Eye (tissue), 1 donor: ENCODE measurements at regions not wholly inside any gene's neighbourhood (a gene's known extent, or its start where the extent isn't known, plus 50 kb on each side); places are given as distances from the start of the nearest gene placed in this dataset.
"Not testable (repeated sequence)": the region's sequence is repeated elsewhere in the genome, so short reads cannot be mapped to it uniquely, and the experiment has no call there.

Experiments used
- DNase-seq: peaks from one replicate; pipeline ENCODE4 v3.0.0-alpha.2; 2015

DNA sequence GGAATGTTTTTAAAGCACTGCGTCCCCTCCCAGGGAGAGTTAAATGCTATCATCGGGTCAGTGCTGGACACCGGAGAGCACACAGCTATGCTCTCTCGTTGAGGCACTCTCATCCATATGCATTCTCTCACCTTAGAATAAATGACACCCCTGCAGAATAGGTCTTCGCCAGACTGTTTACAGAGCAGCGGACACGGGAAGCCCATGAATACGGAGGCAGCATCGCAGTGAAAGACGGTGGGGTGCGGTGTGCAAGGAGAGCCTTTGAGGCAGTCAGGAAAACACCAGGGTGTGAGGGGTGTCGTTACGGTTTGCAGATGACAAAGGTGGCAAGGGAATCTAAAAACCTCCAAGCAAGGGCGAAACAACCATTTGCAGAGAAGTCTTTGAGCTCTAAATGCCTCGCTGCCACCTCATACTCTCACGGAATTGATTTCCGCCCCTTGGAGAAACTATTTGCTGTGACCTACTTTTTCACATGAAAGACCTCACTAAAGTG is 169.2 kb upstream of the FHL2 start:
- peak; percentile 48 for DNase-seq

DNA sequence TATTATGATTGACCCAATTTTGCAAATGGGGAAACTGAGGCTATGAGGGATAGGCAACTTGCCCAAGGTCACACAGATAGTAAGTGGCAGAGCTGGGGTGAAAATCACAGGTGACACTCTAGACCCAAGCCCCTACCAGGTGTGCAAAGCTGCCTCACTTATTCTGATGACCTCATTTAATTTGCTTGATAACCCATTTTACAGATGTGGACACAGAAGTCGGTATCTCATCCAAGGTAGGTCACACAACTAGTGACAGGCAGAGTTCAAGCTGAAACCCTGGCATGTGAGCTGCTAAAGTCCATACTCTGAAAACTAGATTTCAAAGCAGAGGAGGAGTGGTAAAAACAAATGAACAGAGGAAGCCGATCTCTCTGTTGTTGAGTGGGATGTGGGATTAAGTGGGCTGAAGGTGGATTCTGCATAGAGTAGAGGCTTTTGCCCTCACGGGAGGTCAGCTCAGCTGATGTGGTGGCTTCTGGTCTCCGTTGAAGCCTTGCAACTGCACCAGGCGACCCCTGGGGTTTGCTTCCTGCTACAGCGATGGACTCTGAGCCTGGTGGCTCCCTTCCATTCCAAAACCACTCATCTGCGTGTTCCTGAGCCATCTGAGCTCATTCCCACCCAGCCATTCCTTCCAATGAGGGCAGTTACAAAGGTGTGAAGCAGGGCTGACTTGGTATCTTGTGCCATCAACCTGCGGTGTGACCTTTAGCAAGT is 164.3 kb upstream of the FHL2 start:
- no peak for DNase-seq

DNA sequence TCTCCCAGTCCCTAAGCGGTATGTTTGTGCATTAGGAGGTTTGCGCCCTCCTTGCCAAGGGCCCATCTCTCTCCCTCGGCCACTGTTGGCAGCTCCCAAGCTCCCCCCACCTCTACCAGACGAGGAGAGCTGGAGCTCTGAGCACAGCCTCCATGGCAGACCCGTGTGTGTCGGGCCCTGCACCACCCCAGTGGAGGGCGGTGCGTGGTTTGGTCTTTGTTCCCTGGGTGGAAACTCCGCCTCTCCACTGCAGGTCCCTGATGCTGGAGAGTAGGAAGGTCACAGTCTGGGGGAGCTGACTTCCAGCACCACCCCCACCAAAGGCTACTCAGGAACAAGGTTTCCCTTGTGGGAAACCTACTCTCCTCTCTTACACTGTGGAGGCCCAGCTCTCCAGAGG is 162.6 kb upstream of the FHL2 start:
- DNase-seq = no peak

DNA sequence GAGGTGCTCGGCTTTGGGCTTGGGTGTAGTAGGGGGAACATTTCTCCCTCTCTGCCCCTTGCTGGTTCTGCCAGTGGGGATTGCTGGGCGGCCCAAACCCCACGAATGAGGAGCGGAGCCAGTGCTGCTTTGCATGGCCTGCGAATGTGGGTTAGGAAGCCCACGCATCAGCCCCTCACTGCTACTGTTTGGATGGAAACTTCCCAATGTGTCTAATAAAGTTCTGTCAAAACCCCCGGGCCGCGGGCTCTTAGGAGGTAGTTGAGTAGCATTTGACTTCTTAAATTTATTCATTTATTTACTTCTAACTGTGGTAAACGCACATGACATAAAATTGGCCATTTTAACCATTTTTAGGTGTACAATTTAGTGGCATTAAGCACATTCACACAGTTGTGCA is 161.3 kb upstream of the FHL2 start:
- no peak for DNase-seq

DNA sequence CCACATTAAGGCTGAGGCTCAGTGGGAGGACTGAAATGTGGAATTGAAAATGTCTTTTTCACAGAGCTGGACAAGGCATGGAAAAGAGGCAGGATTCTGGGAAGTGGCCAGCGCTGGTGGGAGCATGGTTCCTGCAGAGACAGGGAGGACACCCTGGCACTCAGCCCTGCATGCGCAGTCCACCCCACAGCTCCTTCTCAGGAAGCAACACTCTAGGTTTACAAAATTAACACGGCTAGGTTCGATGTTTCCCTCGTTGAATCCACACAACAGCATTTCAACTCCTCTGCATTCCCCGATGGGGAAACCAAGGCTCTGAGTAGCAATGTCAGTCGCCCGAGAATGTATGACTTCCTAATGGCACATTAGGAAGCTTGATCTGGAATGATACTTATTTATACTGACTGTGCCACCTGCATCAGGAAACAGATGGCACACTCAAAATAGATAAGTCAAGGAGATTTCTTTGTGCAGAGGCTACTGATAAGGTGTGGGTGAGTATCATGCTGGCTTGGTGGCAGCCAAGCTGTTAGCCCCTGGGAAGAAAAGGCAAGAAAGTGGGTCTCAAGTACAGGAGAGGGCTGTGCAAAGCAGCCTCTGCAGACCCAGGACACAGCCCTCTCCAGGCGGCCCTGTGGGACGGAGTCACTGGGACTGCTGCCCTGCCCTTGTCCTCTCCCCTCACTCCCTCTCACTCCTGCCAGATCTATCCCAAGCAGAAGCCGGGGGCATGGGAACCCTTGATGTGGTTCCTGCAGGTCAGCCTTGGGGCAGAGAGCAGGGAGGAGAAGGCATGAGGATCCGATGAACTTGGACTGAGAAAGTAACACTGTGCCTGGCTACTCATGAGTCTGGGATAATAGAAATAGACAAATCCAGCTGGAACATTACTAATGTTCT is 158.4 kb upstream of the FHL2 start:
- DNase-seq = no peak

DNA sequence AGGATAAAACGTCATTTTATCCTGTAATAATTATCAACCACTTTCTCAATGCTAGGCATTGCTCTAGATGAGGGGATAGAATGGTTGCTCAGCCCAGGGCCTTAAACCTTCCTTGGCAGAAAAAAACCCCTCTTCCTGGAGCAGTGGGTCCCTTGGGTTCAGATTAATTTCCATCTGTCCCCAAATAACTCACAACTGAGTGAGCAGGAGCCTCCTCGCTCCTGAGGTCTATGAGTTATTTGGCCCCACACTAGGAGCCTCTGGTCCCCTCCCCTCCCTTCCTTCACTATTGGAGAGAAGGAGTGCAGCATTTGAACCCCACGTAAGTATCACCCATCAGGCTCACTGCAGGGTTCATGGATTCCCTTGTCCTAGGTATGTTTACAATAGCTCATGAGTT is 157.5 kb upstream of the FHL2 start:
- no peak for DNase-seq

DNA sequence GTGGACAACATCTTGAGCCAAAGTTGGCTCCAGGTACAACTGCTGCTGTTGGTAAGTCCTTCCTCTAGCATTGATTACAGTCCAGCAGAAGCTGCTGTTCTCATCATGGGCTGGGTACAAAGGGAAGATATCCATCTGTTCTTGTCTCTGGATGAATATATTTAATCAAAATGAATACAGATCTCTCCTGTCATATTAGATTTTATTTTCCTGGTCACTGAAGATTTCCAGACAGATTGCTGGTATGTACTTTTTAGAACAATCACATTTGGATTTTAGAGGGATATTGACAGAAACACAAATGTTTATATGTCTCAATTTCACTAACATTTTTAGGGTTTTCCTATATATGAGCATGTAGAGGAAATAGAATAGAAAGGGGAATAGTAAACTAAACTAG is 155.4 kb upstream of the FHL2 start:
- DNase-seq = no peak

DNA sequence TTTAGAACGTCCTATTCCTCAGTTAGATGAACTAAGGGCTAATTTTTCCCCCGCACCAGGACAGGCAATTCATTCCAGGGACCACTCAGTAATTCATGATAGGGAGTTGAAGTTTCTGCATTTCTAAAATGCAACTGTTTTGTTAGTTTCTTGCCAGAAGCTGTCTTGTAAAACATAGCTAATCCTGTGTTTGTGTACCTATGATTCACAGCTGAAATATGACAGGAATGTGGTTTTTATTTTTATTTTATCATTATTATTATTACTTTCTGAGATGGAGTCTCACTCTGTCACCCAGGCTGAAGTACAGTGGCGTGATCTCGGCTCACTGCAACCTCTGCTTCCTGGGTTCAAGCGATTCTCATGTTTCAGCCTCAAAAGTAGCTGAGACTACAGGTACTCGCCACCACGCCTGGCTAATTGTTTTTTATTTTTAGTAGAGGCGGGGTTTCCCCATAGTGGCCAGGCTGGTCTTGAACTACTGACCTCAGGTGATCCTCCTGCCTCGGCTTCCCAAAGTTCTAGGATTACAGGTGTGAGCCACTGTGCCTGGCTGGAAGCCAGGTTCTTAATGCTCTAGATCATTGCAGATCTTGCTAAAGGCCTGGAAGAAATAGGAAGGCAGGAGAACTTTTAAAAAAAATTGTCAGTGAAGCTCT is 154.8 kb upstream of the FHL2 start:
- no peak for DNase-seq

DNA sequence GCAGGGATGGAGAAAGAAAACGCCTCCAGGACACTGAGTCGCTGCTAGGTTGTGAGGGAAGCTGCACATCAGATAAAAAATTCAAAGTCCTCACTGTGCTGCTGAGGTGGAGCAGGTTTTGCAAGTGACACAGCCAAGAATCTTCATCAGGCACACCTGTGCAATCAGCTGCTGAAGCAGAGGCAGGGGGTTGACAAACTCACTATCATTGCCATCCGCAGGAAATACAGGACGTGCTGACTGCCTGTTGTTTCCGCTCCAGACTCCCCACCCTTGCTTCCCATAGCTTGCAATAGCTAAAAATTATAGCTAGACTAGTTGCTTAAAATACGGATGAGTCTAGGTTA is 147.8 kb upstream of the FHL2 start:
- no peak for DNase-seq

DNA sequence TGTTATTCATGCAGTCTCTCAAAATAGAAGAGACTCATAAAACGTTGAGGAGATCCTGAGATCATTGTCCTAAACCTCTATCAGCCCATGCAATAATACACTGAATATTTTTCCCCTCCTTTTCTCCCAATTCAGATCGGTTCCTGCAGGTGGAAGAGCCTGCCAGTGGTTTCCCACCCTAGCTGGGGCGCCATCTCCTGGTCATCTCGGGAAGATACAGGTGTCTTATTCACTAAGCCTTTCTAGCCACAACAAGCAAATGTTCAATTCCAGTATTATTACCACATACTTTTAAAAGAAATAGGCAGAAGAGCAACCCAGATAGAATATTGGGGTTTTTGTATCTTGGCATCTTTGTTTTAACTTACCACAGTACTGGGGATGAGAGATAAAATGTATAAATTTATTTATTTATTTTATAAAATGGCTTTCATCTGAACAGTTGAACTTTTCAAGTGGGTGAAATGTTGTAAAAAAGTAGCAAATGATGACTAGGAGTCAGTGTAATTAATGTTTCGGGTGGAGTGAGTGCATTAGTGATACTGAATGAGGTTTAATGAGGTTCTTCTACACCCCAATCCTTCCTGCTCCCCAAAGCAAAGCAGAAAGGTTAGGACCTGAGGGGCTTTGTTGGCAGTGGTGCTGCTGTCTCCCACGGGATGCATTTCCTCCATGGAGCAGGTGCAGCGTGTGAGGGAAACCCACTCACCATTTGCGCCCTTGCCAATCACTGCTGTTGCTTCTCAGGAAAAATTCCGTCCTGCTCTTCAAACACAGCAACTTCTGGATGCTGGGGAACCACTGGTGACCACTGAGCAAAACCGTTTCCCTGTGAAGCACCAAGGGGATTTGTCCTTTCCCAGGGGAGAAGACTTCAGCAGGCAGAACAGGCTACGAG is 147.1 kb upstream of the FHL2 start:
- DNase-seq = peak; percentile 80

DNA sequence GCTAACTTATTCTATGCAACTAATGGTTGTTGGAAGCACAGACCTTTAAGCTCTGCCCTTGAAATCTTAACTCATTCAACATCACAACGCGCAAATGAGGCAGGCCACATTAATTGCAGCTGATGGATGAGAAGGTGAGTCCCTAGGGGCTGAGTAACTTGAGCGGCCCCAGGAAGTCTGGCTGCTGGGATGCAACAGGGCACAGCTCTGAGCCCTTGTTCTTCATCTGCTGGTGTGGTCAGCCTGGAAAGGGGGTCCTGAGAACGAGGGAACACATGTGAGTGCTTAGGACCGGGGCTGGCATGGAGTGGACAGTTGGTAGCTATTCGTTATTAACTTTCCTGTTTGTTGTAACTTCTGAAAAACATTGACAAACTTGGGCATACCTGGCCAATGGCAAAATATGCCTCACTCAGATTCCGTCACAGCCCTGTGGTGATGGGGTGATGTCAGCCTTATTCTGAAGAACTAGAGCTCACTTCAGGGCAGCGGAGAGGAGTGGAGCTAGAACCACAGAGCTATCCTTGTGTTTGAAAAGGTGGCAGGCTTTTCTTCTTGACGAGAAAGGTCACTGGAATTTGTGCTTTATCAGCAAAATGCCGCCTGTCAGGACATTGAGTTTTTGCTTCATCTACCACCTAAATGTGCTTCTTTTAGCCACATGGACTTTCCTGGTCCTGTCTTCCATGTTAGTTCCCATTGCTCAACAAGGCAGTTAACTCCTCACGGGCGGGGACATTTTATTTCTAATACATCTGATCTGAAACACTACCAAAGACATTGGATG is 145.9 kb upstream of the FHL2 start:
- no peak for DNase-seq

DNA sequence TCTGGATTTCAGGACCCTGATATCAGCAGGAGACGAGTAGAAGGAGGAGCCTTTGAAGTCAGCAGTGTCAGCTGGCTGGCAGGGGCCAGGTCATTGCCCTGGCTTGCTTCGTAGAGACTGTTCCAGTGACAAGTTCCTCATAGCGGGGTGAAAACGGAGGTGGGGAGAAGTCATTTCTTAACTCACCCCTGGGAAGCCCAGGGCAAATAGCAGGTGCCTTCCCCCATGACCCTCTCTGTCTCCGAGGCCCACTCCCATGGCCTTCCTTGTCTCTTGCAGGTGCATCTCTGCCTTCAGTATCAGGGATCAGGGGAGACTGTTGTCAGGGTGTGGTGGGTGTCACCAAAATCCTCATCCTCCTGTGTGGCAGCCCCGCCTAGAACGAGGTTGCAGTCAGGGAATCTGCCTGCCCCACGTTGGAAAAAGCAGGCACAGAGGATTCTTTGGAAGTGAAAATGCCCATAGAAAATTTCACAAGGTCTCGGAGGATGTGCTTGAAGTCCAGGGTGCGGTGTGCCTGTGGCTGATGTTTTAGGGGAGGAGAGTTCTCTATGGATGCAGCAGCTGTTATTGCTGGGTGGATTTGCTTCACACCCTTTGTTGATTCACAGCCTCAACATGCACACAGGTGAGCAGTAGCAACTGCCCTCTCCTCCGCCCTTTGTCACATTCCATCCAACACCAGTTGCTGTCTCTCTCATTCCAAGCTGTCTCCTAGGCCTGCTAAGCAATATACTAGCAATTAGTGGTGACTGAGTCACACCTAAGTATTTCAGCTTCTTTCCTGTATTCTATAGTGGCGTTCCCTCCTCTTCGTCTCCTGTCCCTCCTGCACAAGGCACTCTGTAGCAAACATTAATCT is 142.6 kb upstream of the FHL2 start:
- no peak for DNase-seq

DNA sequence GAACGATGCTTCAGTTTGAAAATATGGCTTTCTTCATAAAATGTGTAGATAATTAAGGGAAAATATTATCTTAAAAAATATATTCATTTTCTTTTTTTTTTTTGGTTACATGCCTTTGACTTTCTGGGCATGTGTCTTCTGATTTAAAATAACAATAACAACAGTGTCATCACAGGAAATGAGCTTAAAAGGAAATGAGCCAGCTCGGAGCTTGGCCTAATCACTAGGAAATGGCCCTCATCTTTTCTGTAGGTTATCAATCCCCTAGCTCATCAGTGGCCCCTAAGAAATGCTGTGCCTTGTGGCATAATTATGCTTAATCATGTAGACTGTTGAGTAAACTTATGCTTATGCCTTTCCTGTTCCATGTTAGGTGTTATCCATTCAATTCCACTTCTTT is 141.8 kb upstream of the FHL2 start:
- no peak for DNase-seq

DNA sequence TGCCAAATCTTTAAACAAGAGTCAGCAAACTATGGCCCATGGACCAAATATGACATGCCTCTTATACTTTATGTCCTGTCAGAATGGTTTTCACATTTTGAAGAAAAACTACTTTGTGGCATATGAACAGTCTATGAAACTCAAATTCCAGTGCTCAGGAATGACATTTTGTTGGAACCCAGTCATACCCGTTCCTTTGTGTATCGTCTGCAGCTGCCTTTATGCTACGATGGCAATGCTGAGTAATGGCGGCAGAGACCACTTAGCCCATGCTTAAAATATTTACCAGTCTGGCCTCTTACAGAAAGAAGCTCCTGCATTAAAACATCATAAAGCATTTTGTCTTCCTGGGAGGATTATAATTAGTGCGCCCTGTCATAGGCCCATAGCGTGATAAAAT is 140.5 kb upstream of the FHL2 start:
- no peak for DNase-seq

DNA sequence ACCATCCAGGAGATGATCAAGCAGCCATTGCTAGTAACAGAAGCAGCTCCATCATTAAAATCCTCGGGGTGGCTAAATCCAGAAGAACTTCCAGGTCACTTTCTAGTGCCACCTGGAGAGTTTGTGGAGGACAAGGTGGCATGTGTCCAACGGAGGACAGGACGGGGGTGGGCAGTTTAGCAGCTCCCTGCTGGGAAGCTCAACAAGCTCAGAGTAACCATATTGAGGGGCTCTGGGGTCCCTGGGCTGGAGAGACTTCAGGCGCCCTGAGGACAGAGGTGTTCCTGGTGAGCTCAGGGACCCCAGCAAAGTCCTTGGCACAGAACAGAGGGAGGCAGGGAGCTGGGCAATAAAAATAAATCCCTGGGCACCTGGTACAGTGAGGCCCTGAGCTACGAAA is 140.0 kb upstream of the FHL2 start:
- no peak for DNase-seq

DNA sequence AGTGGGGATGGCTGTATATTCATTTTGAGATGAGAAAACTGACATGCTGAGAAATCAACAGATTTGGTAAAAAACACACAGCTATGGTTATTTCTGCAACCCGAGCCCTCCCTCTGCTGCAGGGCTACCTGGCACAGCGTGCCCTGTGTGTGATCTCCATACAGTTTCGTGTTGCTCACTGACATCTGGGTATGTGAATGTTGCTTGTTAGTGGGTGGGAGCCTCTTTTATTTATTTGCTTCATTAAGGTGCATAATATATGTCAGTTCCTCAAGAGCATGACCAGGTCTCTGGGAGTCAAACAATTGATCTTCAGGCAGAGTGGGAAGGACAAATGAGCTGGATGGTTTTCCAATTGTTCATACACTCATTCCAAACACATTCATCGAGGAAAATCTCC is 139.1 kb upstream of the FHL2 start:
- DNase-seq = no peak

DNA sequence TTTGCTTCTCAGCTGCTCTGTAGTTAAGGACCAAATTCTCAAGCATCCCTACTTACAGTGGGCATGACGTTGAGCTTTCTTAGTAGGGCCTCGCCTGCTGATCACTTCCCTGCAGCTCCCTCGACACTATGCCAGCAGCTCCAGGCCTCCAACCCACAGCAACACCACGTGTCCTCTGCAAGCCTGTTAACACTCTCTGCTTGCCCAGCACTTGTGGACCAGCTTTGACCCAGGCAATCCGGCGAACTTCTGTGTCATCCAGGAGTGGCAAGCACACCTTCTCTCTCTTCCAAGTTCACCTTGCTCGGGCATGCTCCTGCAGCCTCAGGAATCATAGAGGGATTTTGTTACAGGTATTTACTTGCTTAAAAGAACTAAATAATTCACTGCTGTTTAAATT is 138.6 kb upstream of the FHL2 start:
- DNase-seq = no peak

DNA sequence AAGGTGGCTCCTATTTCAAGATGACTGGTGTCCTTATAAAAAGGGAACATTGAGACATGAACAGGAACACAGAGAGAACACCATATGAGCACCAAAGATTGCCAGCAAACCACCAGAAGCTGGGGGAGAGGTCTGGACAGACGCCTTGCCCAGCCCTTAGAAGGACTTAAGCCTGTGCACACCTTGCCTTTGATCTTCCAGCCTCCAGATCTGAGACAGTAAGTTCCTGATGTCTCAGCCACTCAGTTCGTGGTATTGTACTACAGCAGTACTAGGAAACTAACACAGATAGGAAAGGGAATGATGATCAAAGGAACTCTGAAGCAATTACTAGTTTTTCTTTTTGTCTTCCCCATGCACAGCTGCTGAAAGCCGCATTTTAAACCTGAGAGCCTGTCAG is 137.3 kb upstream of the FHL2 start:
- no peak for DNase-seq

DNA sequence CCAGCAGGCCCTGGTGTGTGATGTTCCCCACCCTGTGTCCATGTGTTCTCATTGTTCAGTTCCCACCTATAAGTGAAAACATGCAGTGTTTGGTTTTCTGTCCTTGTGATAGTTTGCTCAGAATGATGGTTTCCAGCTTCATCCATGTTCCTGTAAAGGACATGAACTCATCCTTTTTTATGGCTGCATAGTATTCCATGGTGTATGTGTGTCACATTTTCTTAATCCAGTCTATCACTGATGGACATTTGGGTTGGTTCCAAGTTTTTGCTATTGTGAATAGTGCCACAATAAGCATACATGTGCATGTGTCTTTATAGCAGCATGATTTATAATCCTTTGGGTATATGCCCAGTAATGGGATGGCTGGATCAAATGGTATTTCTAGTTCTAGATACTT is 130.4 kb upstream of the FHL2 start:
- not testable (repeated sequence) for DNase-seq

DNA sequence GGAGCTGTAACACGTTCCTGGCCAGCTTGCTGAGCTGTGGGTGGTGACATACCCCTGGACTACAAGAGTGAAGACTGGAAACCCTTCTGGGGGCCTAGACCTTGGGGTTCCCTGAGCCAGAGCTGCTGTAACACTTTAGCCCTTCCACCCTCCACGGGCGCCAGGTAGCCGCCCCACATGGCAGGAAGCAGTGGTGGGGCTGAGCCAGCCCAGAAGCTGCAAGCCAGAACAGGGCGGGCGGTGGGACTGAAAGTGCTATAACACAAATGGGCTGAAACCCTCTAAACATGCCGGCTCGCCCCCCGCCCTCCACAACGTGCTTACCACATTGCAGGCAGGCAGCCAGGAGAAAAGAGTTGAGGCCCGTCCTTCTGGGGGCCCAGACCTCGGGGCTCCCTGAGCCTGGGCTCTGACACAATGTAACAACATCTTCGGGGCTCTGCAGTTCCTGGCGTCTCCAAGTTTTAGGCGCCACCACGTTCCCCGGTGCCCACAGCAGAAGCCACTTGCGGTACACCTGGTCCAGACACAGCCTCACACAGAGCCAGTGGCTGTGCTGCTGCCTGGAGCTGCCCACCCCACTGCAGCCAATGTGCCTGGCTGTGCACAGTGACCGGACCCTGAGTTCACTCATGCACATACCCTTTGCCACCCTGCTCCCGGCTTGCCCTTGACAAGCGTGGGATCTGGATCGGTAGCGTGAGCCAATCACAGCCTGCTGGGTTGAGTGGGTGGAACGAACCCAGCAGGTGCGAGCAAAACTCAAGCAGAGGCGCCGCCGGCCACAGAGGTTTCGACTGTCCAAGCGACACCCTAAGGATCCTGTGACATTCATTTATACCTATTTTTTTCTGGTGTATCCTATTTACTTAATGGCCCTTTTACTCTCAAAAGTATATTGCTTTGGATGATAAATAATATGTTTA is 127.4 kb upstream of the FHL2 start:
- no peak for DNase-seq
